NCI-H2227 treated with DMSO at 0.1 percent for 48 hours (cell line): ENCODE measurements at regions not wholly inside any gene's neighbourhood (a gene's known extent, or its start where the extent isn't known, plus 50 kb on each side); places are given as distances from the start of the nearest gene placed in this dataset.
A peak's percentile ranks its signal among the peaks of the same experiment; 100 is the strongest.

Experiments used
- DNase-seq: peaks from one replicate; lab custom pipeline; 2025; lab: John Stamatoyannopoulos, UW

DNA sequence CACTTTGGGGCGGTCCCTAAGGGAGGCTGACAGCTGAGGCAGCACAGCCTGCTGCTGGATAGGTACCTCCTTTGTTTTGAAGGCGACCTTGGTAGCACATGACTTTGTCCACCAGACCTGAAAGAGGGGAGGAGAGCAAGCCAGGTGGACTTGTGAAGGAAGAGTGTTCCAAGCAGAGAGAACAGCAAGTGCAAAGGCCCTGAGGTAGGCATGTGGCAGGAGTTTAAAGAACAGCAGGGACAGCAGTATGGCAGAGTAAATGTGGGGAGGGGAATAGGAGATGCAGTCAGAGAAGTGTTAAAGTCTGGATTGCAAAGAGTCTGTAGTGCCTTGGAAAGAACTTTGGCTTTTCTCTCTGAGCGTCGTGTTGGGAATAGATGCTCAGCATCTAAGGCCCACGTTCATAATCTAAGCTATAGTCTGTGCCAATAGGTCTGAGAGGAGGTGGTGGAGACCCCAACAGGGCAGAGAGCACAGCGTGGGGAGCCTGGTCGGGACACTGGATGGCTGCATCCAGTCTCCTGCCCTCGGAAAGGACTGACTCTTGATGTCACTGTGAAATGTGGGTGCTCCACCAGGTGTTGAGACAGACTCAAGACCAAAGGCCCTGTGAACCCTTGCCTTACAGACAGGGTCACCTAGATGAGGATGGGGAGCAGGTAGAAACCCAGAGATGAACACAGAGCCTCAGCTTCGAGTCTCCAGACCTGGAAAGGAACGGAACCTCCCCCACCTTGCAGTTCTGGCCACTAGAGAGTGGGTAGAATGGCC is 242.1 kb upstream of the PWP1 start:
- no peak for DNase-seq

DNA sequence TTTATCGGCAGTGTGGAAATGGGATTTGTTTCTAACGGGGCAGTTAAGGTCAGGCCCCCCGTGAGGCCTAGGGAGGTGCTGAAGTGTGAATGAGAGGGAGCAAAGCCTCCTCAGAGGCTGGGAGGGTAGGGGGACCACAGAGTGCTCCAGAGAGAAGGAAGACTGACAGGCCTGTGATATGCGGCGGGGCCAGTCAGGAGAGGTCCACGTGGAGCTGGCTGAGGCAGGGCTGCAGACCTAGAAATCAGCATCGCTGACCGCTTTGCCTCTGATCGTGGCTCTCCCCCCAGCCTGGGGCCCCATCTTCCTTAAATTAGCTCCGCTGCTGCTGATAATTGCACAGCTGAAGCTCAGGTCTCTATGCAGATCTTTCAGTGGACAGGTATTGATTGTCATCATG is 240.8 kb upstream of the PWP1 start:
- no peak for DNase-seq

DNA sequence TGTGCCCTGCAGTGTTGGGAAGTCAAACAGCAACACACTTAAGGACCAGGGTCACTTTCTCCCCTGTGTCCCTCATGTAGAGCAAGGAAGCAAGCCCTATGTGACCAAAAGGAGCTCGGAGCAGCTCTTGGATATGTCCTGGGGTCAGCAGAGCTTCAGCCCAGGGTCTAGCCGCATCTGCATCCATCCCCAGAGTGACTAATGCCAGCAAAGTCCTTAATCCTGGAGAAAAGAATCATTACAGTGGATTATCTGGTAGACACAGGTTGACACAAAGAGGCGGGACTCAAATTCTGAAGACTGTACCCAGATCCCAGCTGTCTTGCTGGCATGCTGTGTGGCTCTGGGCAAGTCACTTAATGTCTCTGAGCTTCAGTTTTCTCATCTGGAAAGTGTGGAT is 239.1 kb upstream of the PWP1 start:
- no peak for DNase-seq

- no peak for DNase-seq
These were observed 238.3 kb upstream of the PWP1 start for GRCh38 chr12:107447336-107447735.

DNA sequence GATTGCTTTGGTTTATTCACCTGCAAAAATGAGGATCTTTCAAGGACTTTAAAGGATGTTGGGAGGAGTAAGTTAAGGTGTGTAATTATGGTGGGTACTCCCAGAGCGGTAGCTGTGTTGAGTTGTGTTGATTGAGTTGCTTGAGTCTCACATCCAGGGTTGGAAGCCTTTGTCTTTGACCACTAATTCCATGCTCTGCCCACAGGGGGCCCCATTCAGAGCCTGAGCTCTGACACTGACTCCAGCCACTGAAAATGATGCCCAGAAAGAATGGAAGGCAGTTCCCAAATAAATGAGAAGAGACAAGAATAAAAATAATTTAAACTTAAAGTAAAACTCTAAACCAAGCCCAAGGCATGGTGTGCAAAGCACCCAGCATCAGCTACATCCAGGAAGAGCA is 237.4 kb upstream of the PWP1 start:
- no peak for DNase-seq

- DNase-seq, result no peak
These were observed 235.7 kb upstream of the PWP1 start for GRCh38 chr12:107449891-107450290.

DNA sequence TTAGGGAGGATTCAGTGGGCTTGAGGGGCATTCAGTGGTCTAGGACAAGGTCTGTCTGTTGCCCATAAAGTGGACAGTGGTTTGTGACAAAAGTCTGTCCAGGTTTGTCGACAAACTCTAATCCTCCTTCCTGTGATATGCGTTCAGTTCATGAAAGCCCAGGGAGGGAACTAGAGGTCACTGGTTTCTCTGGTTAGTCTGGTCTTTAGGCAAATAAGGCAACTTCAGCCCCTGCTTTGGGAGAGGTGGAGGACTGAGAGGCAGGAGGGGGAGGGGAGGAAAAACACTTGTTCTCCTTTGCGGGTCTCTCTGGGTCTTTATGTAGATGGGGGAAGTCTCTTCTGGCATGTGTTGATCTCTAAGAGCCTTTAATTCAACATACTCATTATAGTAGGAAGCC is 235.1 kb upstream of the PWP1 start:
- no peak for DNase-seq

- no peak for DNase-seq
These were observed 234.4 kb upstream of the PWP1 start for GRCh38 chr12:107451246-107451645.

DNA sequence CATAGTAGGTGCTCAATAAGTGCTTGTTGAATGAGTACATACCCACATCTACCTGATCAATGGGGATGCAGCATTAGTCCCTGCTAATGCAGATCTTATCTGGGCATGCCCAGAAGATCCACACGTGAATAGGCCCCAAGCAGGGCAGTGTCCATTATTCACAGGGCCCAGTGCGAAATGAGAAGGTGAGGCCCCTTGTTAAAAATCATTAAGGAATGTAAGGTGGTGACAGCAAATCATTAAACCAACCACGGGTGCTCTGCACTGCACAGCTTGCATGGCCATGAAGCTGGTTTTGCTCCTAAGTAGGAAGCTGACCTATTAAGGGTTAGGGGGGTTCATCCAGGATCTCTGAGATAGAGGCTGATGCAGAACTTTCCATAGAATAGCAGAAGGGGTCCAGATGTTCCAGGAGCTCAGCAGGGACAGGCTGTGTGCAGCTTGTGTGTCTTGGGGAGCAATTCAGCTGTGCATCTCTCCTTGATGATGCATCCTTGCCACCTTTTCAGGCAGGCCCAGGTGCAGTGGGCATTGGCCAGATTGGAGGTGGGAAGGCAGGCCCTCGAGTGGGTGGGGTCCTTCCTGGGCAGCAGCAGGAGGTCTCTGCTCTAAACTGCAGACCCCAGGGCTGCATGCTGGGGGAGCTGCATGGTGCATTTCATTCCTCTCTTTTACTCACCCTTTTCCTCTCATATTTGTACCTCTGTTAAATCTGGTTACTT is 231.3 kb upstream of the PWP1 start:
- DNase-seq, result no peak

DNA sequence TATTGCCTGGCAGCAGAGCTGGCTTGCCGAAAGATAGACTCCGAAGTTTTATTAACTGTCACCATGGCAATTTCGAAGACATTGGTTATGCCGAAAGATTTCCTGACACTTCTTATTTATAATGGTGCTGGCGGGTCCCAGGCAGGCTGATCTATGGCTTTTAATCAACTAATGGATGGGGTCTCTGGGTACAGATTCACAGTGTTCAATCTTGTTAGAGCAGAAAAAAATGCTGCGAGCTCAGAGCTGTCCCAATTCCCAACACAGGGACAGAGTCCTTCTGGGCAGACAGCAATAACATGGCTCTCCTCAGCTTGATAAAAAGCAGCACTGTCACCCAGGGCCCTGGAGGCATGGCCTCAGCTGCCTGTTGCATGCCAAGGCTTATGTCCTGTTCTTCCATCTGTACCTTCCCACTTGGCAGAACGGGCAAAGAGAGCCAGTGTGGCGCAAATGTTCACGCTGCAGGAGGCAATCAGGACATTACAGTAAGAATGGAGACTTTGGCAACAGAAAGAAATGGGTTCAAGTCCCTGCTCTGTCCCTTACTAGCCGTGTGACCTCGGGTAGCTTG is 228.2 kb upstream of the PWP1 start:
- DNase-seq, result no peak

- DNase-seq, result no peak
These were observed 227.4 kb upstream of the PWP1 start for GRCh38 chr12:107458163-107458562.

GRCh38 chr12:107458990-107459389 is 226.6 kb upstream of the PWP1 start:
- DNase-seq, result no peak

DNA sequence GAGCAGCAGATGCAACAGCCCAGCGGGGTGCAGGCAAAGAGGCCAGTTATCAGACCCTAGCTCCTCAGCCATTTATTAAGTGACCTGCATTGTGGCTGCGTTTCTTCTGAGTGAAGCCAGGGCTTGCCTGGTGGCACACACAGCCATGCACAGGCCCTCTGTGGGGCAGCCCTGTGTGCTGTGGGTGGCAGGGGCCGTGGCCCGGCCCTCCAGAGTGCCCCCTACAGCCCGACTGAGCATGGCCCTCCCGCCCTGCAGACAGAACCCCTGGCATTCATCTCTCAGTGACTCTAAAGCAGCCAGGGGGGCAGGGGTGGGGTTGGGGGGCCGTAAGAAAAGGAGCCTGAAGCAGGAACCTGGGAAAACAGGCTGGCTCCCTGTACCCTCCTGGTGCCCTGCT is 226.0 kb upstream of the PWP1 start:
- DNase-seq, result peak; percentile 14

DNA sequence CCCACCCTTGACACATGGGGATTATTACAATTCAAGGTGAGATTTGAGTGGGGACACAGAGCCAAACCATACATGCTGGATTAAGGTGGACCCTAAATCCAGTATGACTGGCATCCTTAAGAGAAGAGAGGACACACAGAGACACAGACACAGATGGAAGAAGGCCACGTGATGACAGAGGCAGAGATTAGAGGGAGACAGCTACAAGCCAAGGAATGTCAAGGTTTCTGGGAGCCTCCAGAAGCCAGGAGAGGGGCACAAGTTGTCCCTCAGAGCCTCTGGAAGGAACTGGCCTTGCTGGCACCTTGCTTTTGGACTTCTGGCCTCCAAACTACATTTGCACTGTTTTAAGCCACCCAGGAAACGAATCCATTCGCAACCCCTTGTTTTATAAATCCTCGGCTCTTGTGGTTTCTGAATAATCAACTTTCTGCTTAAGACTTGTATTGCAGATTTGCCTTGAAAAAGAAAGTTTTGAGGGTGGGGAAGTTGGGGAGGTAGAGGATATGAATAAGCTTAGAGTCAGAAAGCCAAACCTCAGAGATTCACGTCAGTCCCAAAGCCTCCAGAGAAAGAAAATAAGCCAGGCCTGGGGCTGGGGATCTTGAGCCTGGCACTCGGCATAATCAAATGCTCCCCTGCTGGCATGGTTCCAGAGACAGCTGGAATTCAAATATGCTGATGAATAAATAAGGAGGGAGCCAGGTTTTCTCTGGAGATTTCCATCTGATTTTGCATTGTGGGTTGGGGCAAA is 224.2 kb upstream of the PWP1 start:
- no peak for DNase-seq

- DNase-seq, result no peak
These were observed 222.9 kb upstream of the PWP1 start for GRCh38 chr12:107462428-107463332.

GRCh38 chr12:107464644-107465043 is 221.0 kb upstream of the PWP1 start:
- no peak for DNase-seq

DNA sequence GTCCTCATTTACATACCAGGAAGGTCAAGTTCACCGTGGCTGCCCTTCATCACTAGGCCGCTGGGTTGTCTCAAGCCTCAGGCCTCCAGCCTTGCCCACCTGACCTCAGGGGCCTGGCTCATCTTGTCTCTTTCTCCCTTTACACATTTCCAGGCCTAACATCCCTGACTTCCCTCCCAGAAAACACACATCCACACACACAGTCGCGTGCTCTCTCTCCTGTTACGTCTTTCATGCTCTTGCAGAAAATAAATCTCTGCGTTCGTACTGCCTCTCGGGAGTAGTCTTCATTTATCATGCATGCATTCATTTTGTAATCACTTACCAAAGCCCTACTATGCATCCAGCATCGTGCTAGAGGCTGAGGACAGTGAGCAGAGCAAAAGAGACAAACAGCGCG is 220.0 kb upstream of the PWP1 start:
- DNase-seq, result no peak

DNA sequence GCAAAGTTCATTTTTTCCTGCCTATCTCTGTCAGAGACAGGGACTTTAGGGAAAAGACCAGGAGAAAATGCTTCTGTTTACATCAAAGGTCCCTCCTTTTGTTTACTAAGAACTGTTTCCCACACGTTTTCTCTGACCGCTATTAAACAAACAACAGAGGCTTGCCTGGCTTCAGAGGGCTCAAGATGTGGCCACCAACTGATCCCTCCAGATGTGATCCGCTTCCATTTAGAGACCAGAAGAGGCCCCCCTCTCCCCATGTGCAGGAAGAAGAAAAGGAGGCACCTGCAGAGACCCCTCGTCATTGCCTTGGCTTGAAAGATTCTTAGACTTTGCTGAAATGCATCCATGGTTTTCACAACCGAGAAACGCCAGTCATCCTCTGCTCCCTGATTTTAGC is 217.9 kb upstream of the PWP1 start:
- DNase-seq, result peak; percentile 21

- peak; percentile 27 for DNase-seq
These were observed 217.4 kb upstream of the PWP1 start for GRCh38 chr12:107468182-107468581.

DNA sequence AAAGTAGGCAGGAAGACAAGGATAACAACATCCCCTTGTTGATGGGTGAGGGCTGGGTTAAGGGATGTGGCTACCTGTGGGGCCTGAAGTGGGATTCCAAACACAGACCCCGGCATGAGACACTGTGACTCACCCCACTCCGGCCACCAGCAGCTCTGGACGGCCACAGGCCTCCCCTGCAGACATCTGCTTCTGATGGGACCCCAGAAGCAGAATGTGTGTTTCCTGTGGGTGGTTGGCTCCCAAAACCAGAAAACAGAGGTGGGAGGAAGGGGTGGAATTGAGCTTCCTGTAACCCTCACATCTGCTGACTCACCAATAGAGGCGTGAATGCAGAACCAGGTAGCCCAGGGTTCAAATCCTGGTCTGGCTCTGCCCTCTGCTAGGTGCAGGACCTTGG is 216.6 kb upstream of the PWP1 start:
- DNase-seq, result no peak

DNA sequence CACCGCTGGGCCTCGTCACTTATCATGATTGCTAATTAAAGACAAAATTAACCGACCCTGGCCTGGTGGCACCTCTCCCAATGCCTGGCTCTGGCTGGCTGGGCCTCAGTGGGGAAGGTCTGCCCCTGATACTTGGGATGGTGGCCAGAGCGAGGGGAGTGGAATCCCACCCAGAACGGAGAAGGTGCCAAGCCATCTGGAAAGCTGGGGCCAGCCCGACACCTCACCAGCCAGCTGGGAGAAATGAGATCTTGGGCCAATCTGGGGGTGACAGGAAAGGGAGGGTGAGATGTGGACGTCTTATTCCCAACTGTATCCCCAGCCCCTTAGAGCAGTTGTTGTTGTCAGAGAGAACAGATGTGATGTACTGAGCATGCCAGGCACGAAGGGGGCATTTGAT is 215.0 kb upstream of the PWP1 start:
- DNase-seq, result no peak

- no peak for DNase-seq
These were observed 213.3 kb upstream of the PWP1 start for GRCh38 chr12:107472308-107472707.
